Upper lobe of left lung (tissue), 6 donors: ENCODE measurements at regions not wholly inside any gene's neighbourhood (a gene's known extent, or its start where the extent isn't known, plus 50 kb on each side); places are given as distances from the start of the nearest gene placed in this dataset.

Source experiments
- ATAC-seq, 2 donors: fragments of 200-7000 bp; cut with Tn5 transposase; one replicate each; pipeline ENCODE4 v1.9.1; 2022; ENCODE audit warnings: mild to moderate bottlenecking in 2 of 2, moderate library complexity in 2 of 2; ENCODE audit not compliant: low FRiP score in 2 of 2
- DNase-seq, 2 donors: peaks; one replicate each; pipeline ENCODE4 v3.0.0-alpha.2; 2019 to 2020
- H3K27ac ChIP-seq, 4 donors: fragments of 200-600 bp; sonication (generic); one replicate each; pipeline ENCODE4 v1.5.1; 2016 to 2019
- H3K27me3 ChIP-seq, 4 donors: fragments of 200-600 bp; sonication (generic); one replicate each; pipeline ENCODE4 v1.5.1; 2017 to 2019
- H3K36me3 ChIP-seq, 4 donors: fragments of 200-600 bp; sonication (generic); one replicate each; pipeline ENCODE4 v1.5.1; 2016 to 2019
- H3K4me1 ChIP-seq, 4 donors: fragments of 200-600 bp; sonication (generic); one replicate each; pipeline ENCODE4 v1.5.1; 2018 to 2019
- H3K4me3 ChIP-seq, 4 donors: fragments of 200-600 bp; sonication (generic); one replicate each; pipeline ENCODE4 v1.5.1; 2017 to 2019; ENCODE audit warnings: mild to moderate bottlenecking in 2 of 4, moderate library complexity in 1 of 4
- H3K9me3 ChIP-seq, 4 donors: fragments of 200-600 bp; sonication (generic); one replicate each; pipeline ENCODE4 v1.5.1; 2018 to 2019
- CTCF ChIP-seq, 6 experiments: fragments of 450-650 bp in 4 of 6; fragments of 200-600 bp in 2 of 6; sonication (generic) in 2 of 6; IDR thresholded peaks; one replicate each; pipeline ENCODE4 v1.5.1; 2016 to 2019; ENCODE audit warnings: antibody characterized with exemption in 6 of 6
- EP300 ChIP-seq, 4 donors: sonication (generic); formaldehyde crosslinking; IDR thresholded peaks; one replicate each; pipeline ENCODE4 v1.5.1; 2017; ENCODE audit warnings: antibody characterized with exemption in 4 of 4, control low read depth in 2 of 4
- POLR2A ChIP-seq, 4 donors: fragments of 450-650 bp; IDR thresholded peaks; one replicate each; pipeline ENCODE4 v1.5.1; 2016 to 2017; ENCODE audit warnings: antibody characterized with exemption in 4 of 4, mild to moderate bottlenecking in 2 of 4
- POLR2AphosphoS5 ChIP-seq, 2 donors: sonication (generic); formaldehyde crosslinking; IDR thresholded peaks; one replicate each; pipeline ENCODE4 v1.5.1; 2017; ENCODE audit warnings: antibody characterized with exemption in 2 of 2
- WGBS, 2 donors: methylation state at CpG; one replicate each; pipeline ENCODE4 v1.1.5; 2017 to 2018; 5-methylcytosine and 5-hydroxymethylcytosine counted together
- donor health status: DM: no; HTN: no; CAD: no; lungs with moderate emphysema.
- donor health status: DM: no; HTN: yes; CAD: no; lungs with severe emphysema.

- no peaks in the 10 kb centered on the region for H3K4me1 ChIP-seq
- WGBS, 2 donors = 60 to 73% methylated on average over 6 of the region's 6 CpGs
- H3K4me3 ChIP-seq = peak overlapping the region in 1 of 4 donors; percentile 15
- DNase-seq (no peak), ATAC-seq (peak in 1 of 2 donors; percentile 61)
- H3K27me3 ChIP-seq = no peaks in the 10 kb centered on the region
- H3K9me3 ChIP-seq = no peaks in the 10 kb centered on the region
- H3K36me3 ChIP-seq = no peaks in the 10 kb centered on the region
- no peak overlapping the region for H3K27ac ChIP-seq
- TF ChIP-seq EP300 (IDR thresholded peaks at IDR 0.05) (no peak), POLR2A (IDR thresholded peaks at IDR 0.05) (no peak), POLR2AphosphoS5 (IDR thresholded peaks at IDR 0.05) (no peak), CTCF (IDR thresholded peaks at IDR 0.05) (no peak)
These were observed 844.7 kb upstream of the SOX9 start for GRCh38 chr17:71276079-71276478.

GRCh38 chr17:71283486-71283885 is 837.3 kb upstream of the SOX9 start:
- no peaks in the 10 kb centered on the region for H3K9me3 ChIP-seq
- DNase-seq = no peak
- no peak overlapping the region for H3K27ac ChIP-seq
- H3K4me3 ChIP-seq = no peak overlapping the region
- H3K27me3 ChIP-seq = no peaks in the 10 kb centered on the region
- ATAC-seq = no peak
- WGBS, 2 donors = 72 to 82% methylated on average over 4 of the region's 4 CpGs
- no peaks in the 10 kb centered on the region for H3K36me3 ChIP-seq
- TF ChIP-seq POLR2AphosphoS5 (IDR thresholded peaks at IDR 0.05) = no peak
- TF ChIP-seq POLR2A (IDR thresholded peaks at IDR 0.05) = no peak
- no peak for TF ChIP-seq EP300 (IDR thresholded peaks at IDR 0.05)
- TF ChIP-seq CTCF (IDR thresholded peaks at IDR 0.05) = no peak
- H3K4me1 ChIP-seq = peaks cover 0 to 5% (median 0%) of the 10 kb centered on the region in 4 donors

GRCh38 chr17:71284032-71284755 is 836.6 kb upstream of the SOX9 start:
- no peak for ATAC-seq
- no peak for DNase-seq
- no peak overlapping the region for H3K4me3 ChIP-seq
- H3K27ac ChIP-seq = no peak overlapping the region
- H3K27me3 ChIP-seq = no peaks in the 10 kb centered on the region
- WGBS, 2 donors = 82 to 87% methylated on average over 7 of the region's 7 CpGs
- TF ChIP-seq POLR2AphosphoS5 (IDR thresholded peaks at IDR 0.05) = no peak
- no peak for TF ChIP-seq EP300 (IDR thresholded peaks at IDR 0.05)
- no peak for TF ChIP-seq CTCF (IDR thresholded peaks at IDR 0.05)
- no peak for TF ChIP-seq POLR2A (IDR thresholded peaks at IDR 0.05)
- H3K36me3 ChIP-seq = no peaks in the 10 kb centered on the region
- H3K4me1 ChIP-seq = peaks cover 0 to 5% (median 0%) of the 10 kb centered on the region in 4 donors
- H3K9me3 ChIP-seq = no peaks in the 10 kb centered on the region

GRCh38 chr17:71286625-71287024 is 834.2 kb upstream of the SOX9 start:
- Histone ChIP-seq H3K4me3 (no peak overlapping the region), H3K36me3 (no peaks in the 10 kb centered on the region), H3K27me3 (no peaks in the 10 kb centered on the region), H3K4me1 (peaks cover 0 to 5% (median 0%) of the 10 kb centered on the region in 4 donors), H3K27ac (no peak overlapping the region), H3K9me3 (no peaks in the 10 kb centered on the region)
- ATAC-seq (no peak), DNase-seq (no peak)
- TF ChIP-seq POLR2A (IDR thresholded peaks at IDR 0.05) = no peak
- no peak for TF ChIP-seq EP300 (IDR thresholded peaks at IDR 0.05)
- no peak for TF ChIP-seq POLR2AphosphoS5 (IDR thresholded peaks at IDR 0.05)
- TF ChIP-seq CTCF (IDR thresholded peaks at IDR 0.05) = no peak
- WGBS, 2 donors = 62 to 79% methylated on average over 7 of the region's 7 CpGs
